Ishikawa (cell line): ENCODE measurements at regions not wholly inside any gene's neighbourhood (a gene's known extent, or its start where the extent isn't known, plus 50 kb on each side); places are given as distances from the start of the nearest gene placed in this dataset.
A peak's percentile ranks its signal among the peaks of the same experiment; 100 is the strongest.

Experiments
- CEBPB ChIP-seq: IDR thresholded peaks from 2 replicates; pipeline ENCODE4 v1.6.1; 2012
- CREB1 ChIP-seq: IDR thresholded peaks from 2 replicates; pipeline ENCODE4 v1.6.1; 2012; ENCODE audit warnings: low read depth
- EGR1 ChIP-seq: IDR thresholded peaks from 2 replicates; pipeline ENCODE4 v1.6.1; 2012
- EP300 ChIP-seq: IDR thresholded peaks from 2 replicates; pipeline ENCODE4 v1.6.1; 2012; ENCODE audit warnings: borderline replicate concordance
- FOXM1 ChIP-seq: IDR thresholded peaks from 2 replicates; pipeline ENCODE4 v1.6.1; 2012; ENCODE audit warnings: low read depth, borderline replicate concordance
- MAX ChIP-seq: IDR thresholded peaks from 2 replicates; pipeline ENCODE4 v1.6.1; 2012
- NFIC ChIP-seq: IDR thresholded peaks from 2 replicates; pipeline ENCODE4 v1.6.1; 2012
- RAD21 ChIP-seq: IDR thresholded peaks from 2 replicates; pipeline ENCODE4 v1.6.1; 2012; ENCODE audit warnings: low read depth
- REST ChIP-seq: IDR thresholded peaks from 2 replicates; pipeline ENCODE4 v1.6.1; 2012; ENCODE audit warnings: low read depth, mild to moderate bottlenecking
- TAF1 ChIP-seq: IDR thresholded peaks from 2 replicates; pipeline ENCODE4 v1.6.1; 2012; ENCODE audit warnings: low read depth, mild to moderate bottlenecking
- TCF12 ChIP-seq: IDR thresholded peaks from 2 replicates; pipeline ENCODE4 v1.6.1; 2012; ENCODE audit warnings: low read depth
- TEAD4 ChIP-seq: IDR thresholded peaks from 2 replicates; pipeline ENCODE4 v1.6.1; 2012
- USF1 ChIP-seq: IDR thresholded peaks from 2 replicates; pipeline ENCODE4 v1.6.1; 2012
- YY1 ChIP-seq: IDR thresholded peaks from 2 replicates; pipeline ENCODE4 v1.6.1; 2012; ENCODE audit warnings: low read depth
- ZBTB7A ChIP-seq: IDR thresholded peaks from 2 replicates; pipeline ENCODE4 v1.6.1; 2012; ENCODE audit warnings: low read depth

GRCh38 chr2:128531856-128532255 lies 213.2 kb upstream of the HS6ST1 start:
- no peak for TF ChIP-seq TEAD4
- peak; percentile 67 for TF ChIP-seq RAD21

- TF ChIP-seq ZBTB7A (no peak), EP300 (no peak), MAX (no peak)
Observed at GRCh38 chr2:128533101-128533500, 214.4 kb upstream of the HS6ST1 start.

- TF ChIP-seq USF1 (no peak), EGR1 (no peak), EP300 (no peak), RAD21 (no peak), TCF12 (no peak), YY1 (no peak), REST (no peak), FOXM1 (no peak), CREB1 (no peak), TAF1 (no peak), CEBPB (no peak), NFIC (no peak), MAX (no peak), ZBTB7A (no peak), TEAD4 (no peak)
Observed at GRCh38 chr2:128534688-128535392, 216.2 kb upstream of the HS6ST1 start.

- TF ChIP-seq EP300 (no peak), TAF1 (no peak), RAD21 (peak; percentile 25; the same call in 1 of the 2 replicates), MAX (peak; percentile 51; the same call in 1 of the 2 replicates), REST (no peak), EGR1 (no peak)
Observed at GRCh38 chr2:128535953-128536352, 217.3 kb upstream of the HS6ST1 start.

- TF ChIP-seq RAD21 (peak; percentile 28; the same call in 1 of the 2 replicates), EGR1 (no peak), MAX (peak; percentile 29; the same call in 1 of the 2 replicates)
Observed at GRCh38 chr2:128536925-128537620, 218.4 kb upstream of the HS6ST1 start.

GRCh38 chr2:128537646-128538045 lies 219.0 kb upstream of the HS6ST1 start:
- no peak for TF ChIP-seq MAX
- TF ChIP-seq EP300 = no peak
- TF ChIP-seq REST = no peak
- TF ChIP-seq TCF12 = no peak
- TF ChIP-seq FOXM1 = no peak
- TF ChIP-seq NFIC = no peak
- TF ChIP-seq CEBPB = no peak
- no peak for TF ChIP-seq ZBTB7A
- no peak for TF ChIP-seq YY1
- no peak for TF ChIP-seq CREB1
- TF ChIP-seq EGR1 = no peak
- no peak for TF ChIP-seq TAF1
- TF ChIP-seq USF1 = no peak
- TF ChIP-seq TEAD4 = no peak
